IMR-90 (cell line): ENCODE measurements at regions not wholly inside any gene's neighbourhood (a gene's known extent, or its start where the extent isn't known, plus 50 kb on each side); places are given as distances from the start of the nearest gene placed in this dataset.

ENCODE experiments used
- ATAC-seq: fragments of 200-7000 bp; cut with Tn5 transposase; 2 replicates; pipeline ENCODE4 v1.9.1; 2020; ENCODE audit warnings: low read depth, mild to moderate bottlenecking, moderate library complexity
- BruUV-seq: library from RNA; stranded (reverse); fragments of 400-500 nt; replicated peaks from 2 replicates; lab custom pipeline; 2021; lab: Mats Ljungman, UMichigan
- CTCF ChIA-PET: fragments of 300-600 bp; formaldehyde crosslinking; extraction: SDS; loops from one replicate; lab custom pipeline; 2021; ENCODE audit warnings: antibody characterized with exemption; lab: Yijun Ruan, JAX
- POLR2A ChIA-PET: fragments of 300-600 bp; sonication (Branson Sonifier 250); formaldehyde crosslinking; loops from one replicate; lab custom pipeline; 2022; ENCODE audit warnings: antibody characterized with exemption; ENCODE audit not compliant: unreplicated experiment; lab: Charles Lee
- DNase-seq: peaks from one replicate; pipeline ENCODE4 v3.0.0; 2013
- H2AFZ ChIP-seq: replicated peaks from 2 replicates; pipeline ENCODE3; 2013; ENCODE audit warnings: low read length, mild to moderate bottlenecking; ENCODE audit not compliant: poor library complexity
- H2AK5ac ChIP-seq: 2 replicates; pipeline ENCODE4 v1.6.1; 2013; ENCODE audit warnings: low read depth, low read length, inconsistent platforms
- H2AK9ac ChIP-seq: replicated peaks from 2 replicates; pipeline ENCODE3; 2013; ENCODE audit warnings: mild to moderate bottlenecking, low read depth, low read length, moderate library complexity; ENCODE audit not compliant: poor library complexity
- H2BK120ac ChIP-seq: 2 replicates; pipeline ENCODE4 v1.6.1; 2013; ENCODE audit warnings: low read depth, low read length, inconsistent platforms
- H2BK15ac ChIP-seq: 3 replicates; pipeline ENCODE4 v1.6.1; 2013; ENCODE audit warnings: low read depth, low read length, inconsistent platforms
- H2BK20ac ChIP-seq: 2 replicates; pipeline ENCODE4 v1.6.1; 2013; ENCODE audit warnings: low read depth, mild to moderate bottlenecking, inconsistent platforms, low read length, moderate library complexity
- H2BK5ac ChIP-seq: 2 replicates; pipeline ENCODE4 v1.6.1; 2013; ENCODE audit warnings: mild to moderate bottlenecking, low read depth, low read length, inconsistent platforms; ENCODE audit not compliant: poor library complexity, severe bottlenecking
- H3K14ac ChIP-seq: replicated peaks from 2 replicates; pipeline ENCODE4 v1.6.1; 2013; ENCODE audit warnings: low read depth, low read length, inconsistent platforms
- H3K18ac ChIP-seq: 2 replicates; pipeline ENCODE4 v1.6.1; 2013; ENCODE audit warnings: low read depth, low read length, control low read depth
- H3K23ac ChIP-seq: 2 replicates; pipeline ENCODE4 v1.6.1; 2013; ENCODE audit warnings: low read depth, low read length, inconsistent platforms
- H3K27ac ChIP-seq: 2 replicates; pipeline ENCODE4 v1.5.1; 2013; ENCODE audit warnings: mild to moderate bottlenecking, control low read depth, low read length; ENCODE audit not compliant: insufficient read depth
- H3K27me3 ChIP-seq: 2 replicates; pipeline ENCODE4 v1.6.1; 2013; ENCODE audit warnings: low read length; ENCODE audit not compliant: control insufficient read depth, insufficient read depth
- H3K36me3 ChIP-seq: 2 replicates; pipeline ENCODE4 v1.6.1; 2013; ENCODE audit warnings: low read length, mixed read lengths; ENCODE audit not compliant: control insufficient read depth, insufficient read depth
- H3K4ac ChIP-seq: 2 replicates; pipeline ENCODE4 v1.6.1; 2013; ENCODE audit warnings: low read depth, low read length, inconsistent platforms
- H3K4me1 ChIP-seq: 2 replicates; pipeline ENCODE4 v1.6.1; 2013; ENCODE audit warnings: low read length, mixed read lengths; ENCODE audit not compliant: control insufficient read depth, insufficient read depth
- H3K4me2 ChIP-seq: 2 replicates; pipeline ENCODE4 v1.6.1; 2013; ENCODE audit warnings: low read depth, mild to moderate bottlenecking, control low read depth, low read length, moderate library complexity
- H3K4me3 ChIP-seq: 2 replicates; pipeline ENCODE4 v1.5.1; 2013; ENCODE audit warnings: low read depth, mild to moderate bottlenecking, control low read depth, low read length, moderate library complexity; ENCODE audit not compliant: insufficient read depth
- H3K56ac ChIP-seq: 2 replicates; pipeline ENCODE4 v1.6.1; 2013; ENCODE audit warnings: low read length, inconsistent platforms; ENCODE audit not compliant: insufficient read depth; ENCODE audit errors: extremely low read depth
- H3K79me1 ChIP-seq, 2 experiments: 2 replicates each; pipeline ENCODE4 v1.6.1; 2013; ENCODE audit warnings: low read length in 2 of 2, inconsistent platforms in 1 of 2, low read depth in 1 of 2
- H3K9ac ChIP-seq: 2 replicates; pipeline ENCODE4 v1.6.1; 2013; ENCODE audit warnings: low read depth, low read length, control low read depth
- H3K9me1 ChIP-seq: 2 replicates; pipeline ENCODE4 v1.6.1; 2013; ENCODE audit warnings: low read length, inconsistent platforms; ENCODE audit not compliant: insufficient read depth
- H3K9me3 ChIP-seq: 2 replicates; pipeline ENCODE4 v1.6.1; 2013; ENCODE audit warnings: low read length; ENCODE audit not compliant: control insufficient read depth, insufficient read depth
- H4K20me1 ChIP-seq: 2 replicates; pipeline ENCODE4 v1.6.1; 2013; ENCODE audit warnings: low read length, inconsistent platforms; ENCODE audit not compliant: insufficient read depth
- H4K5ac ChIP-seq: 2 replicates; pipeline ENCODE4 v1.6.1; 2013; ENCODE audit warnings: mild to moderate bottlenecking, low read depth, low read length, control low read depth
- H4K8ac ChIP-seq, 2 experiments: 2 replicates each; pipeline ENCODE4 v1.6.1; 2013; ENCODE audit warnings: low read depth in 2 of 2, low read length in 2 of 2, control low read depth in 1 of 2, inconsistent platforms in 1 of 2
- H4K91ac ChIP-seq: 2 replicates; pipeline ENCODE4 v1.6.1; 2013; ENCODE audit warnings: low read depth, low read length, inconsistent platforms; ENCODE audit not compliant: insufficient read depth
- BHLHE40 ChIP-seq: fragments of 150-350 bp; IDR thresholded peaks from 2 replicates; pipeline ENCODE4 v1.6.1; 2016; ENCODE audit warnings: mild to moderate bottlenecking, low read depth, low read length
- MAFK ChIP-seq: IDR thresholded peaks from 2 replicates; pipeline ENCODE4 v1.6.1; 2012; ENCODE audit warnings: low read depth, low read length, improper control_type of control experiment
- MAZ ChIP-seq: IDR thresholded peaks from 2 replicates; pipeline ENCODE4 v1.6.1; 2012; ENCODE audit warnings: low read depth, mild to moderate bottlenecking, low read length, improper control_type of control experiment, moderate library complexity, borderline replicate concordance
- NFE2L2 ChIP-seq: fragments of 150-350 bp; IDR thresholded peaks from 2 replicates; pipeline ENCODE4 v1.6.1; 2016; ENCODE audit warnings: low read depth, mild to moderate bottlenecking, low read length
- RFX5 ChIP-seq: IDR thresholded peaks from 2 replicates; pipeline ENCODE4 v1.8.0; 2012; ENCODE audit warnings: low read depth, mild to moderate bottlenecking, low read length, moderate library complexity
- WGBS, 2 experiments: methylation state at CpG; one replicate each; pipeline versions ENCODE4 v1.1.5 to v1.1.7; 2013; ENCODE audit warnings: missing lambda C conversion rate in 2 of 2; ENCODE audit not compliant: insufficient read length in 1 of 2; ENCODE audit errors: extremely low coverage in 2 of 2; 5-methylcytosine and 5-hydroxymethylcytosine counted together
- dilution Hi-C: fragments of 300-500 bp; cut with HindIII; formaldehyde crosslinking; loops from one replicate; pipeline ENCODE4 v1.14.3; 2018; ENCODE audit warnings: low sequenced_read_pairs; ENCODE audit not compliant: unreplicated experiment
- in situ Hi-C: fragments of 300-500 bp; cut with MboI; formaldehyde crosslinking; loops from 3 replicates; pipeline ENCODE4 v1.14.3; 2019; ENCODE audit warnings: low sequenced_read_pairs, inconsistent platforms, mixed read lengths
- intact Hi-C: fragments of 100-400 bp; cut with micrococcal nuclease; formaldehyde crosslinking; loops from 2 replicates; pipeline ENCODE4 v1.10.0; 2022
- TF ChIP-seq, protein P1 (sequence below): fragments of 150-350 bp; IDR thresholded peaks from 2 replicates; pipeline ENCODE4 v1.6.1; 2017; ENCODE audit warnings: mild to moderate bottlenecking, antibody characterized with exemption, low read length, low read depth

- H3K27me3 ChIP-seq, result no peaks in the 10 kb centered on the region
- in situ Hi-C loops (no loop called here), dilution Hi-C loops (no loop called here), intact Hi-C loops (no loop called here)
- no peak for TF ChIP-seq NFE2L2
- TF ChIP-seq RFX5, result no peak
- TF ChIP-seq MAFK, result no peak
- TF ChIP-seq, protein P1, sequence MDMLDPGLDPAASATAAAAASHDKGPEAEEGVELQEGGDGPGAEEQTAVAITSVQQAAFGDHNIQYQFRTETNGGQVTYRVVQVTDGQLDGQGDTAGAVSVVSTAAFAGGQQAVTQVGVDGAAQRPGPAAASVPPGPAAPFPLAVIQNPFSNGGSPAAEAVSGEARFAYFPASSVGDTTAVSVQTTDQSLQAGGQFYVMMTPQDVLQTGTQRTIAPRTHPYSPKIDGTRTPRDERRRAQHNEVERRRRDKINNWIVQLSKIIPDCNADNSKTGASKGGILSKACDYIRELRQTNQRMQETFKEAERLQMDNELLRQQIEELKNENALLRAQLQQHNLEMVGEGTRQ, result no peak
- no peak for TF ChIP-seq BHLHE40
- no peak for TF ChIP-seq MAZ
- no peak overlapping the region for H3K27ac ChIP-seq
- H2AK9ac ChIP-seq, result no peak overlapping the region
- H3K18ac ChIP-seq, result no peak overlapping the region
- H2AFZ ChIP-seq, result no peak overlapping the region
- 50% methylated on average over 1 of the region's 5 CpGs; no CpG with 5 or more reads in 1 of the 2 experiments for WGBS, 2 experiments
- H3K79me1 ChIP-seq, result no peaks in the 10 kb centered on the region
- no peak overlapping the region for H3K4me2 ChIP-seq
- H4K8ac ChIP-seq, result no peak overlapping the region
- H2BK5ac ChIP-seq, result no peak overlapping the region
- no peak overlapping the region for H3K9ac ChIP-seq
- no peak overlapping the region for H3K4ac ChIP-seq
- no TSS peak for BruUV-seq
- H3K36me3 ChIP-seq, result no peaks in the 10 kb centered on the region
- CTCF ChIA-PET, result no interaction called here
- no peak overlapping the region for H2AK5ac ChIP-seq
- no peak overlapping the region for H3K4me3 ChIP-seq
- H3K9me3 ChIP-seq, result no peaks in the 10 kb centered on the region
- no peak overlapping the region for H2BK120ac ChIP-seq
- H3K4me1 ChIP-seq, result no peaks in the 10 kb centered on the region
- DNase-seq (no peak), ATAC-seq (no peak)
- no peaks in the 10 kb centered on the region for H4K20me1 ChIP-seq
- no peak overlapping the region for H2BK20ac ChIP-seq
- POLR2A ChIA-PET, result no interaction called here
- no peak overlapping the region for H4K5ac ChIP-seq
- H3K23ac ChIP-seq, result no peak overlapping the region
- no peak overlapping the region for H3K56ac ChIP-seq
- no peak overlapping the region for H2BK15ac ChIP-seq
- no peak overlapping the region for H3K14ac ChIP-seq
- no peaks in the 10 kb centered on the region for H3K9me1 ChIP-seq
- no peak overlapping the region for H4K91ac ChIP-seq
Measured at GRCh38 chrX:35351795-35352483, 409.3 kb downstream of the FAM47B start.
